ENCODE measurements at regions not wholly inside any gene's neighbourhood (a gene's known extent, or its start where the extent isn't known, plus 50 kb on each side); places are given as distances from the start of the nearest gene placed in this dataset.

DNA sequence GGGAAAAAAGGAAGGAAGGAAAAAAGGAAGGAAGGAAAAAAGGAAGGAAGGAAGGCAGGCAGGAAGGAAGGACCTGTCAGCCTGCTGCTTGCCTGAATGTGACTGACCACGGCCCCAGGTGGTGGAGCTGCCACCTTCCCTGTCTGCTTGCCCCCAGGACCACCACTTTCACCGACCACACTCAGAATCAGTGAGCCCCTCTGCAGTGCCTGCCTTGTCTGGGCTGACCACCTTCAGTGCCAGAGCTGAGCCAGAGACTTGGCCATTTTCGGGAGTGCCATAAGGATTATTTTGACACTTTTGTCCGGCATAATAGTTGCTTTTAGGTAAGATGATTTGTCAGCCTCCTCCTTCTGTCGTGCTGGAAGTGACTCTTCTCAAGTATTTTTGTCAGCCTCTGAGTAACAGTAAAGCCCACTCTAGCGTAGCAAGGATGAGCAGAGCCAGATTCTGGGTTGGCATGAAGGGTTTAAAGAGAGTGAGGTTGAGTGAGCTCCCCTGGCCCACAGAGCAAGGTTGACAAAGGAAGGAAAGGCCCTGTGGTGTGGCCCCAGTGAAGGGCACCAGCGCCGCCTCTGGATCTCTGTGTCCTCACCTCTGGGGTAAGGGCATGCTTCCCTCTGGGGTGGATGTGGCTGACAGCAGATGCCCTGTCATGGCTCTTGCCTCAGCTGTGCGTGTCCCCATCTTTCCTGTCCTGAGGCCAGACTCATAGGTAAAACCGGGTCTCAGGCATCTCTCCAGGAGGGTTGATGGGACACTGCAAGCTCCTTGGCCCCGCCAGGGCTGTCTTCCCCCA, 214.7 kb upstream of the FOXQ1 start:
- 81 to 96% methylated on average over 2 to 6 of the region's 11 CpGs for WGBS, 2 donors (ENCODE audit: low coverage in 1 of 2)
- peaks cover 0 to 32% (median 8%) of the 10 kb centered on the region in 3 donors for H3K4me1 ChIP-seq
- H3K4me3 ChIP-seq = no peak overlapping the region
- TF ChIP-seq EP300 (IDR thresholded peaks at IDR 0.05) (no peak), POLR2A (IDR thresholded peaks at IDR 0.05) (no peak), POLR2AphosphoS5 (IDR thresholded peaks at IDR 0.05) (no peak)
- TF ChIP-seq, protein P1, sequence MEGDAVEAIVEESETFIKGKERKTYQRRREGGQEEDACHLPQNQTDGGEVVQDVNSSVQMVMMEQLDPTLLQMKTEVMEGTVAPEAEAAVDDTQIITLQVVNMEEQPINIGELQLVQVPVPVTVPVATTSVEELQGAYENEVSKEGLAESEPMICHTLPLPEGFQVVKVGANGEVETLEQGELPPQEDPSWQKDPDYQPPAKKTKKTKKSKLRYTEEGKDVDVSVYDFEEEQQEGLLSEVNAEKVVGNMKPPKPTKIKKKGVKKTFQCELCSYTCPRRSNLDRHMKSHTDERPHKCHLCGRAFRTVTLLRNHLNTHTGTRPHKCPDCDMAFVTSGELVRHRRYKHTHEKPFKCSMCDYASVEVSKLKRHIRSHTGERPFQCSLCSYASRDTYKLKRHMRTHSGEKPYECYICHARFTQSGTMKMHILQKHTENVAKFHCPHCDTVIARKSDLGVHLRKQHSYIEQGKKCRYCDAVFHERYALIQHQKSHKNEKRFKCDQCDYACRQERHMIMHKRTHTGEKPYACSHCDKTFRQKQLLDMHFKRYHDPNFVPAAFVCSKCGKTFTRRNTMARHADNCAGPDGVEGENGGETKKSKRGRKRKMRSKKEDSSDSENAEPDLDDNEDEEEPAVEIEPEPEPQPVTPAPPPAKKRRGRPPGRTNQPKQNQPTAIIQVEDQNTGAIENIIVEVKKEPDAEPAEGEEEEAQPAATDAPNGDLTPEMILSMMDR (IDR thresholded peaks at IDR 0.05) = no peak
- ATAC-seq = no peak
- no peak overlapping the region for H3K27ac ChIP-seq
- H3K36me3 ChIP-seq = no peaks in the 10 kb centered on the region
- H3K9me3 ChIP-seq = no peaks in the 10 kb centered on the region
- H3K27me3 ChIP-seq = no peaks in the 10 kb centered on the region

DNA sequence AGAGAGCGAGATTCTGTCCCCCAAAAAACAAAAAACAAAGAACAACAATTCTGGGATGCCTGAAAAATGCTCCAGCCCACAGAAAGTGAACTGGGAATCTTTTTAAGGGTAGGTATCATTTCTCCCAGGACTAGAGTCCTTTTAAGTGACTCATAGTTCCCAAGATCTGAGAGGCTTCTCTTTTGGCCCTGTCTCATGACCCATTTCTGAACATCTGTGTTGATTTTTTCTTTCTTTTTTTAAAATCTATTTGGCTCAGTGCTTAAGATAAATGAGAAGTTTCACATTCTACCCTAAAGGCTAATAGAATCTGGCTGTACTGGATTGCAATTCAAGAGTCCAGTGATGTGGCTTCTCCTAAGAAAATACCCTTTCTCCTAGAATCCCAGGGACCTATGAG, 217.6 kb upstream of the FOXQ1 start:
- Histone ChIP-seq H3K36me3 (no peaks in the 10 kb centered on the region), H3K27me3 (no peaks in the 10 kb centered on the region), H3K27ac (peak overlapping the region in 3 of 4 donors; percentile 24 to 70 (median 53)), H3K4me3 (no peak overlapping the region), H3K4me1 (peaks cover 0 to 22% (median 8%) of the 10 kb centered on the region in 3 donors), H3K9me3 (no peaks in the 10 kb centered on the region)
- 70% methylated on average over 1 of the region's 1 CpG; no CpG with 5 or more reads in 1 of the 2 donors for WGBS, 2 donors (ENCODE audit: low coverage in 1 of 2)
- peak; percentile 54 for TF ChIP-seq POLR2AphosphoS5 (IDR thresholded peaks at IDR 0.05)
- TF ChIP-seq EP300 (IDR thresholded peaks at IDR 0.05) = no peak
- ATAC-seq = peak; percentile 83

GRCh38 chr6:1091900-1092299, 220.0 kb upstream of the FOXQ1 start:
- TF ChIP-seq, protein P1 (IDR thresholded peaks at IDR 0.05) = no peak
- no peak for TF ChIP-seq POLR2AphosphoS5 (IDR thresholded peaks at IDR 0.05)
- no peak for TF ChIP-seq POLR2A (IDR thresholded peaks at IDR 0.05)
- TF ChIP-seq EP300 (IDR thresholded peaks at IDR 0.05) = no peak
- H3K4me1 ChIP-seq = peaks cover 0 to 15% (median 6%) of the 10 kb centered on the region in 3 donors
- H3K27me3 ChIP-seq = no peaks in the 10 kb centered on the region
- ATAC-seq = no peak
- WGBS, 2 donors (ENCODE audit: low coverage in 1 of 2) = 75 to 90% methylated on average over 3 of the region's 3 CpGs
- H3K4me3 ChIP-seq = no peak overlapping the region
- H3K9me3 ChIP-seq = no peaks in the 10 kb centered on the region
- H3K27ac ChIP-seq = no peak overlapping the region
- H3K36me3 ChIP-seq = no peaks in the 10 kb centered on the region

DNA sequence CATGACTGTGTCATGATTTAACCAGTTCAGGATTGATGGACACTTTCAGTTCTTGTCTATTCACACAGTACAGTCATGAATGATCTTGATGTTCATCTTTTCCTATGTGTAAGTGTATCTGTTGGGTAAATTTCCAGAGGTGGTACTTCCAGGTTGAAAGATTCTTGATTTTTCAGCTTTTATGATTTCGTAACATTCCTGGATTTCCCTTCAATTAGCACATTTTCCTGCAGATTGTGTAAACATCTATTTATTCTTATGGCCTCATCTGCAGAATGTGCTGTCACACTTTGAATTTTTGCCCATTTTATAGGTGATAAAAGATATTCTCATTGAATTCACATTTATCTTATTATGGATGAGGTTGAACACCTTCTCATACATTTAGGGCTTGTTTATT, 222.0 kb upstream of the FOXQ1 start:
- no peak for ATAC-seq

DNA sequence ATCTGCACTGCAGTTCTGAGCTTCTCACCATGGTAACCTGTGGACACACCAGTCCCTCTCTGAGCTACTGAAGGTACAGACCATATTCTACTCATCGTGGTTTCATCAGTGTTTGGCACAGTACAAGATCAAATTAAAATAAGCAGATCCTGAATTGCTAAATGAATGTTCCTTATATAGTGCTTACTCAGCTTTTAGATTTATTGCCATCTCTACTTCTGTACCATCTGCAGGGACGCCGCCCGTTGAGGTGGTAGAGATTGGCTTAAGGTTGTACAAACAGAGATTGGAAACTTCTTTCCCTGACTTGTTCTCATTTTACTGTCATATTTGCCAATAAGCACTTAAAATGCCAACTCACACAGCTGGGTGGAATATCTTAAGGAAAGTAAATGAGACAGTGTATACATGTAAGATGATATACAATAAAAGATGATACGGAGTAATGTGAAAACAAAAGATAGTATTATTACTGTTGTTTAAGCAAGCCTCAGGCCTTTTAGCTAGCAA, 223.4 kb upstream of the FOXQ1 start:
- Histone ChIP-seq H3K4me1 (no peaks in the 10 kb centered on the region), H3K4me3 (no peak overlapping the region), H3K36me3 (no peaks in the 10 kb centered on the region), H3K9me3 (no peaks in the 10 kb centered on the region), H3K27me3 (no peaks in the 10 kb centered on the region), H3K27ac (no peak overlapping the region)
- ATAC-seq = no peak
- WGBS, 2 donors (ENCODE audit: low coverage in 1 of 2) = 73 to 85% methylated on average over 4 to 5 of the region's 5 CpGs
- TF ChIP-seq POLR2A (IDR thresholded peaks at IDR 0.05) = no peak
- TF ChIP-seq, protein P1 (IDR thresholded peaks at IDR 0.05) = no peak
- TF ChIP-seq EP300 (IDR thresholded peaks at IDR 0.05) = no peak
- no peak for TF ChIP-seq POLR2AphosphoS5 (IDR thresholded peaks at IDR 0.05)

More for the DNA sequence above, 222.0 kb upstream of the FOXQ1 start:
- Histone ChIP-seq H3K27me3 (no peaks in the 10 kb centered on the region), H3K4me3 (no peak overlapping the region), H3K36me3 (no peaks in the 10 kb centered on the region), H3K27ac (no peak overlapping the region), H3K9me3 (no peaks in the 10 kb centered on the region), H3K4me1 (peaks cover 0 to 12% (median 5%) of the 10 kb centered on the region in 3 donors)
- TF ChIP-seq POLR2A (IDR thresholded peaks at IDR 0.05) (no peak), EP300 (IDR thresholded peaks at IDR 0.05) (no peak), POLR2AphosphoS5 (IDR thresholded peaks at IDR 0.05) (no peak)
- TF ChIP-seq, protein P1 (IDR thresholded peaks at IDR 0.05) = no peak
- 91 to 100% methylated on average over 1 of the region's 1 CpG for WGBS, 2 donors (ENCODE audit: low coverage in 1 of 2)
